K562 (cell line): ENCODE measurements at regions not wholly inside any gene's neighbourhood (a gene's known extent, or its start where the extent isn't known, plus 50 kb on each side); places are given as distances from the start of the nearest gene placed in this dataset.

ENCODE experiments used
- ATAC-seq: fragments of 200-7000 bp; cut with Tn5 transposase; 3 replicates; pipeline ENCODE4 v1.9.1; 2020; ENCODE audit warnings: moderate library complexity
- BruUV-seq: library from RNA; stranded (reverse); fragments of 400-500 nt; replicated peaks from 2 replicates; lab custom pipeline; 2021; lab: Mats Ljungman, UMichigan
- CTCF ChIA-PET: fragments of 300-600 bp; formaldehyde crosslinking; extraction: SDS; loops from one replicate; lab custom pipeline; 2021; ENCODE audit warnings: low intra/inter-chr PET ratio; lab: Yijun Ruan, JAX
- POLR2A ChIA-PET: fragments of 300-600, 350-650 bp; sonication (Branson Sonifier 250); formaldehyde crosslinking; extraction: SDS; loops from one replicate; lab custom pipeline; 2021; ENCODE audit warnings: antibody characterized with exemption, inconsistent platforms; lab: Yijun Ruan, JAX
- DNase-seq, 4 experiments: peaks; one replicate each; pipeline versions ENCODE4 v3.0.0 to v3.0.0-alpha.2; 2011 to 2018; ENCODE audit warnings: low spot score in 3 of 4, mixed read lengths in 3 of 4; ENCODE audit errors: extremely low read depth in 1 of 4
- FAIRE-seq: peaks from 2 replicates; lab custom pipeline; 2011; peaks lifted over from hg19 to GRCh38; lab: Jason Lieb, UNC
- H2AFZ ChIP-seq: 2 replicates; pipeline ENCODE4 v1.6.0; 2011; ENCODE audit warnings: low read depth, low read length, control low read depth, inconsistent platforms
- H3K27ac ChIP-seq: fragments of 200-600 bp; 3 replicates; pipeline ENCODE4 v1.8.0; 2011; ENCODE audit warnings: low read depth, mild to moderate bottlenecking, control low read depth, inconsistent platforms, low read length, moderate library complexity, mixed read lengths; ENCODE audit errors: extremely low read depth
- H3K27me3 ChIP-seq, 2 experiments: fragments of 300-600 bp in 1 of 2; 2 replicates in 1 of 2; 3 replicates in 1 of 2; pipeline versions ENCODE4 v1.6.0 to v1.8.0; 2011; ENCODE audit warnings: inconsistent platforms in 2 of 2, low read length in 2 of 2, mild to moderate bottlenecking in 1 of 2, mixed read lengths in 1 of 2, moderate library complexity in 1 of 2; ENCODE audit not compliant: control insufficient read depth in 2 of 2, insufficient read depth in 2 of 2
- H3K36me3 ChIP-seq: fragments of 300-600 bp; 3 replicates; pipeline ENCODE4 v1.8.0; 2011; ENCODE audit warnings: mild to moderate bottlenecking, low read length, inconsistent platforms; ENCODE audit not compliant: control insufficient read depth, insufficient read depth
- H3K4me1 ChIP-seq, 2 experiments: fragments of 200-600 bp in 1 of 2; replicated peaks in 1 of 2; 2 replicates in 1 of 2; 3 replicates in 1 of 2; pipeline versions ENCODE4 v1.5.1 to v1.8.0; 2011; ENCODE audit warnings: inconsistent platforms in 2 of 2, low read length in 2 of 2, mild to moderate bottlenecking in 1 of 2, mixed read lengths in 1 of 2, moderate library complexity in 1 of 2; ENCODE audit not compliant: control insufficient read depth in 2 of 2, insufficient read depth in 2 of 2
- H3K4me2 ChIP-seq: 2 replicates; pipeline ENCODE4 v1.6.1; 2011; ENCODE audit warnings: low read length, control low read depth, inconsistent platforms, mixed read lengths; ENCODE audit not compliant: insufficient read depth
- H3K4me3 ChIP-seq: fragments of 200-600 bp; sonication (generic), shearing (Covaris generic); 2 replicates; pipeline ENCODE4 v1.5.1; 2016; ENCODE audit warnings: control low read depth, inconsistent platforms
- H3K79me2 ChIP-seq: fragments of 200-600 bp; 3 replicates; pipeline ENCODE4 v1.8.0; 2011; ENCODE audit warnings: low read length, inconsistent platforms; ENCODE audit not compliant: control insufficient read depth, insufficient read depth
- H3K9ac ChIP-seq, 2 experiments: 2 replicates each; pipeline versions ENCODE4 v1.6.0 to v1.6.1; 2011; ENCODE audit warnings: low read depth in 2 of 2, low read length in 2 of 2, control low read depth in 1 of 2, inconsistent platforms in 1 of 2, mild to moderate bottlenecking in 1 of 2, mixed read lengths in 1 of 2; ENCODE audit not compliant: insufficient read depth in 1 of 2
- H3K9me1 ChIP-seq: one replicate; pipeline ENCODE4 v1.6.0; 2011; ENCODE audit warnings: inconsistent platforms, mild to moderate bottlenecking, low read length, moderate library complexity; ENCODE audit not compliant: control insufficient read depth, insufficient read depth
- H3K9me3 ChIP-seq: replicated peaks from 2 replicates; pipeline ENCODE4 v1.5.1; 2011; ENCODE audit warnings: low read depth, low read length, inconsistent platforms; ENCODE audit not compliant: control insufficient read depth, insufficient read depth
- H4K20me1 ChIP-seq: replicated peaks from 2 replicates; pipeline ENCODE4 v1.6.1; 2011; ENCODE audit warnings: low read length, inconsistent platforms, mixed read lengths; ENCODE audit not compliant: control insufficient read depth, insufficient read depth
- ERF ChIP-seq: fragments of 450-650 bp; formaldehyde crosslinking; IDR thresholded peaks from 2 replicates; pipeline ENCODE4 v1.4.0; 2020; ENCODE audit warnings: mild to moderate bottlenecking, mixed read lengths
- FOXA1 ChIP-seq: fragments of 450-650 bp; IDR thresholded peaks from 2 replicates; pipeline ENCODE4 v1.6.1; 2016; ENCODE audit warnings: mild to moderate bottlenecking, borderline replicate concordance
- HDGF ChIP-seq: fragments of 450-650 bp; IDR thresholded peaks from 2 replicates; pipeline ENCODE4 v1.6.1; 2016
- JUNB ChIP-seq: fragments of 450-650 bp; formaldehyde crosslinking; conservative IDR thresholded peaks from 2 replicates; pipeline ENCODE4 v1.4.0; 2020; ENCODE audit warnings: mild to moderate bottlenecking
- KDM4B ChIP-seq, 2 experiments: fragments of 450-650 bp in 1 of 2; sonication (generic) in 1 of 2; IDR thresholded peaks; 2 replicates each; pipeline ENCODE4 v1.6.1; 2016 to 2017; ENCODE audit warnings: borderline replicate concordance in 2 of 2, antibody characterized with exemption in 1 of 2, low read depth in 1 of 2, mild to moderate bottlenecking in 1 of 2
- KLF16 ChIP-seq: IDR thresholded peaks from 2 replicates; pipeline ENCODE4 v1.6.1; 2016; ENCODE audit warnings: antibody characterized with exemption
- MXI1 ChIP-seq: IDR thresholded peaks from 2 replicates; pipeline ENCODE4 v1.6.1; 2011; ENCODE audit warnings: low read depth, mild to moderate bottlenecking, improper control_type of control experiment, low read length
- NCOA4 ChIP-seq: fragments of 450-650 bp; IDR thresholded peaks from 2 replicates; pipeline ENCODE4 v1.6.1; 2018; ENCODE audit warnings: mild to moderate bottlenecking; ENCODE audit not compliant: partially characterized antibody
- SMARCB1 ChIP-seq: IDR thresholded peaks from 2 replicates; pipeline ENCODE4 v1.6.1; 2011; ENCODE audit warnings: improper control_type of control experiment, low read depth; ENCODE audit not compliant: insufficient read length
- ZNF274 ChIP-seq: IDR thresholded peaks from 2 replicates; pipeline ENCODE4 v1.6.1; 2011; ENCODE audit warnings: low read depth, mild to moderate bottlenecking, low read length, moderate library complexity, borderline replicate concordance
- WGBS: fragments of 100-300 bp; shearing (Covaris generic); methylation state at CpG from one replicate; pipeline ENCODE4 v1.1.6; 2016; ENCODE audit warnings: low coverage, mixed read lengths; ENCODE audit not compliant: insufficient coverage; ENCODE audit errors: missing lambda C conversion rate; 5-methylcytosine and 5-hydroxymethylcytosine counted together
- in situ Hi-C: fragments of 300-500 bp; cut with MboI; formaldehyde crosslinking; loops from 4 replicates; pipeline ENCODE4 v1.15.0; 2018; ENCODE audit warnings: inconsistent platforms, mixed read lengths
- intact Hi-C: fragments of 100-400 bp; cut with micrococcal nuclease; formaldehyde crosslinking; loops from 2 replicates; pipeline ENCODE4 v1.14.2; 2022
- TF ChIP-seq, protein P1 (sequence below): fragments of 250-450 bp; sonication (Bioruptor Pico); IDR thresholded peaks from 2 replicates; pipeline ENCODE4 v1.5.0; 2021; ENCODE audit warnings: mild to moderate bottlenecking, borderline replicate concordance
- TF ChIP-seq, protein P2 (sequence below): fragments of 250-450 bp; sonication (Bioruptor Pico); IDR thresholded peaks from 2 replicates; pipeline ENCODE4 v1.8.0; 2022; ENCODE audit warnings: moderate library complexity, mild to moderate bottlenecking, inconsistent platforms
- TF ChIP-seq, protein P3 (sequence below): sonication (generic); formaldehyde crosslinking; IDR thresholded peaks from 2 replicates; pipeline ENCODE4 v1.8.0; 2022; ENCODE audit warnings: missing genetic modification reagents, mild to moderate bottlenecking, borderline replicate concordance

DNA sequence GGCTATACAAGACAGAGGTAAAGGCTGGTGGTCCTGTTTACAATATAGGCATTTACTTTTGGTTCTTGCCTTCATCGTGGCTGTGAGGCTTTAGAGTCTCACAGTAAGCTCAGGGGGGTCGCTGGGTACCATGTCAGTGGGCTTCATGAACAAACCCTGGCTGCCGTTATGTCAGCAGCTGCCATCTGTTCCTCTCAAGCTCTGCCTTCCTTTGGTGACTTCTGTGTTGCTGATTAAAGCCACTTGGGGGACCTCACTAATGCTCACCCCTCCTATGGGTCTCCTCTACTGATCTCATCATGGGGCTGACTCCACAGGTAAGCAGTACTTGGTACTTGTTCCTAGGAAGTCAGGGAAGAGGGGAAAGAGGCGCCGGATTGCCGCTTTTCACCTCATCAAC is 268.7 kb downstream of the TTC6 start:
- Histone ChIP-seq H2AFZ (no peak overlapping the region), H3K9me3 (no peaks in the 10 kb centered on the region), H3K9ac (no peak overlapping the region), H3K36me3 (no peaks in the 10 kb centered on the region), H3K27ac (no peak overlapping the region), H3K27me3 (no peaks in the 10 kb centered on the region; a peak in 1 of 5 replicates), H3K4me1 (no peaks in the 10 kb centered on the region), H3K4me3 (no peak overlapping the region), H3K9me1 (no peaks in the 10 kb centered on the region), H4K20me1 (no peaks in the 10 kb centered on the region), H3K79me2 (no peaks in the 10 kb centered on the region), H3K4me2 (no peak overlapping the region)
- no peak for ATAC-seq
- CTCF ChIA-PET = no interaction called here
- POLR2A ChIA-PET = no interaction called here
- in situ Hi-C loops (no loop called here), intact Hi-C loops (no loop called here)
- no TSS peak for BruUV-seq
- no peak for FAIRE-seq
- TF ChIP-seq FOXA1 = no peak
- TF ChIP-seq, protein P1, sequence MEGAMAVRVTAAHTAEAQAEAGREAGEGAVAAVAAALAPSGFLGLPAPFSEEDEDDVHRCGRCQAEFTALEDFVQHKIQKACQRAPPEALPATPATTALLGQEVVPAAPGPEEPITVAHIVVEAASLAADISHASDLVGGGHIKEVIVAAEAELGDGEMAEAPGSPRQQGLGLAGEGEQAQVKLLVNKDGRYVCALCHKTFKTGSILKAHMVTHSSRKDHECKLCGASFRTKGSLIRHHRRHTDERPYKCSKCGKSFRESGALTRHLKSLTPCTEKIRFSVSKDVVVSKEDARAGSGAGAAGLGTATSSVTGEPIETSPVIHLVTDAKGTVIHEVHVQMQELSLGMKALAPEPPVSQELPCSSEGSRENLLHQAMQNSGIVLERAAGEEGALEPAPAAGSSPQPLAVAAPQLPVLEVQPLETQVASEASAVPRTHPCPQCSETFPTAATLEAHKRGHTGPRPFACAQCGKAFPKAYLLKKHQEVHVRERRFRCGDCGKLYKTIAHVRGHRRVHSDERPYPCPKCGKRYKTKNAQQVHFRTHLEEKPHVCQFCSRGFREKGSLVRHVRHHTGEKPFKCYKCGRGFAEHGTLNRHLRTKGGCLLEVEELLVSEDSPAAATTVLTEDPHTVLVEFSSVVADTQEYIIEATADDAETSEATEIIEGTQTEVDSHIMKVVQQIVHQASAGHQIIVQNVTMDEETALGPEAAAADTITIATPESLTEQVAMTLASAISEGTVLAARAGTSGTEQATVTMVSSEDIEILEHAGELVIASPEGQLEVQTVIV = no peak
- TF ChIP-seq MXI1 = no peak
- TF ChIP-seq KLF16 = no peak
- TF ChIP-seq KDM4B (IDR thresholded peaks at IDR 0.05; ENCODE audit: borderline replicate concordance in 2 of 2, low read depth in 1 of 2) = no peak
- TF ChIP-seq, protein P2, sequence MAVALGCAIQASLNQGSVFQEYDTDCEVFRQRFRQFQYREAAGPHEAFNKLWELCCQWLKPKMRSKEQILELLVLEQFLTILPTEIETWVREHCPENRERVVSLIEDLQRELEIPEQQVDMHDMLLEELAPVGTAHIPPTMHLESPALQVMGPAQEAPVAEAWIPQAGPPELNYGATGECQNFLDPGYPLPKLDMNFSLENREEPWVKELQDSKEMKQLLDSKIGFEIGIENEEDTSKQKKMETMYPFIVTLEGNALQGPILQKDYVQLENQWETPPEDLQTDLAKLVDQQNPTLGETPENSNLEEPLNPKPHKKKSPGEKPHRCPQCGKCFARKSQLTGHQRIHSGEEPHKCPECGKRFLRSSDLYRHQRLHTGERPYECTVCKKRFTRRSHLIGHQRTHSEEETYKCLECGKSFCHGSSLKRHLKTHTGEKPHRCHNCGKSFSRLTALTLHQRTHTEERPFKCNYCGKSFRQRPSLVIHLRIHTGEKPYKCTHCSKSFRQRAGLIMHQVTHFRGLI (CRISPR knock-in tag) = no peak
- TF ChIP-seq JUNB = no peak
- TF ChIP-seq, protein P3, sequence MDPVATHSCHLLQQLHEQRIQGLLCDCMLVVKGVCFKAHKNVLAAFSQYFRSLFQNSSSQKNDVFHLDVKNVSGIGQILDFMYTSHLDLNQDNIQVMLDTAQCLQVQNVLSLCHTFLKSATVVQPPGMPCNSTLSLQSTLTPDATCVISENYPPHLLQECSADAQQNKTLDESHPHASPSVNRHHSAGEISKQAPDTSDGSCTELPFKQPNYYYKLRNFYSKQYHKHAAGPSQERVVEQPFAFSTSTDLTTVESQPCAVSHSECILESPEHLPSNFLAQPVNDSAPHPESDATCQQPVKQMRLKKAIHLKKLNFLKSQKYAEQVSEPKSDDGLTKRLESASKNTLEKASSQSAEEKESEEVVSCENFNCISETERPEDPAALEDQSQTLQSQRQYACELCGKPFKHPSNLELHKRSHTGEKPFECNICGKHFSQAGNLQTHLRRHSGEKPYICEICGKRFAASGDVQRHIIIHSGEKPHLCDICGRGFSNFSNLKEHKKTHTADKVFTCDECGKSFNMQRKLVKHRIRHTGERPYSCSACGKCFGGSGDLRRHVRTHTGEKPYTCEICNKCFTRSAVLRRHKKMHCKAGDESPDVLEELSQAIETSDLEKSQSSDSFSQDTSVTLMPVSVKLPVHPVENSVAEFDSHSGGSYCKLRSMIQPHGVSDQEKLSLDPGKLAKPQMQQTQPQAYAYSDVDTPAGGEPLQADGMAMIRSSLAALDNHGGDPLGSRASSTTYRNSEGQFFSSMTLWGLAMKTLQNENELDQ (CRISPR knock-in tag) = no peak
- TF ChIP-seq ERF (CRISPR knock-in tag) = no peak
- TF ChIP-seq HDGF = no peak
- TF ChIP-seq NCOA4 = no peak
- no peak for TF ChIP-seq SMARCB1
- no peak for TF ChIP-seq ZNF274
- no peak for DNase-seq
- WGBS = 0% methylated on average over 4 of the region's 6 CpGs
